ENCODE measurements at regions not wholly inside any gene's neighbourhood (a gene's known extent, or its start where the extent isn't known, plus 50 kb on each side); places are given as distances from the start of the nearest gene placed in this dataset.

- TF ChIP-seq CTCF (IDR thresholded peaks at IDR 0.05; ENCODE audit: low read length, missing control alignments), result no peak
- no peak overlapping the region for H3K4me3 ChIP-seq (replicated peaks; ENCODE audit: low read depth, low read length)
- no peak for DNase-seq (ENCODE audit: low read depth)
Measured at GRCh38 chr18:63071701-63072141, 247.8 kb downstream of the BCL2 start.

- no peak for DNase-seq (ENCODE audit: low read depth)
- no peak for TF ChIP-seq CTCF (IDR thresholded peaks at IDR 0.05; ENCODE audit: low read length, missing control alignments)
Measured at GRCh38 chr18:63070767-63071502, 248.6 kb downstream of the BCL2 start.

GRCh38 chr18:63069496-63069895 is 250.1 kb downstream of the BCL2 start:
- no peak overlapping the region for H3K4me3 ChIP-seq (replicated peaks; ENCODE audit: low read depth, low read length)
- no peak for DNase-seq (ENCODE audit: low read depth)
- no peak for TF ChIP-seq CTCF (IDR thresholded peaks at IDR 0.05; ENCODE audit: low read length, missing control alignments)

More at GRCh38 chr18:63070767-63071502, 248.6 kb downstream of the BCL2 start:
- H3K4me3 ChIP-seq (replicated peaks; ENCODE audit: low read depth, low read length), result no peak overlapping the region

GRCh38 chr18:63067939-63068338 is 251.6 kb downstream of the BCL2 start:
- no peak for TF ChIP-seq CTCF (IDR thresholded peaks at IDR 0.05; ENCODE audit: low read length, missing control alignments)
- no peak for DNase-seq (ENCODE audit: low read depth)
- H3K4me3 ChIP-seq (replicated peaks; ENCODE audit: low read depth, low read length), result no peak overlapping the region

- no peak overlapping the region for H3K4me3 ChIP-seq (replicated peaks; ENCODE audit: low read depth, low read length)
- TF ChIP-seq CTCF (IDR thresholded peaks at IDR 0.05; ENCODE audit: low read length, missing control alignments), result no peak
- no peak for DNase-seq (ENCODE audit: low read depth)
Measured at GRCh38 chr18:63065172-63065571, 254.4 kb downstream of the BCL2 start.

- peak; percentile 18 for DNase-seq (ENCODE audit: low read depth)
- no peak for TF ChIP-seq CTCF (IDR thresholded peaks at IDR 0.05; ENCODE audit: low read length, missing control alignments)
- no peak overlapping the region for H3K4me3 ChIP-seq (replicated peaks; ENCODE audit: low read depth, low read length)
Measured at GRCh38 chr18:63063171-63063570, 256.4 kb downstream of the BCL2 start.

- no peak for TF ChIP-seq CTCF (IDR thresholded peaks at IDR 0.05; ENCODE audit: low read length, missing control alignments)
- no peak for DNase-seq (ENCODE audit: low read depth)
- no peak overlapping the region for H3K4me3 ChIP-seq (replicated peaks; ENCODE audit: low read depth, low read length)
Measured at GRCh38 chr18:63062246-63062645, 257.3 kb downstream of the BCL2 start.
